ENCODE measurements at regions not wholly inside any gene's neighbourhood (a gene's known extent, or its start where the extent isn't known, plus 50 kb on each side); places are given as distances from the start of the nearest gene placed in this dataset.

DNA sequence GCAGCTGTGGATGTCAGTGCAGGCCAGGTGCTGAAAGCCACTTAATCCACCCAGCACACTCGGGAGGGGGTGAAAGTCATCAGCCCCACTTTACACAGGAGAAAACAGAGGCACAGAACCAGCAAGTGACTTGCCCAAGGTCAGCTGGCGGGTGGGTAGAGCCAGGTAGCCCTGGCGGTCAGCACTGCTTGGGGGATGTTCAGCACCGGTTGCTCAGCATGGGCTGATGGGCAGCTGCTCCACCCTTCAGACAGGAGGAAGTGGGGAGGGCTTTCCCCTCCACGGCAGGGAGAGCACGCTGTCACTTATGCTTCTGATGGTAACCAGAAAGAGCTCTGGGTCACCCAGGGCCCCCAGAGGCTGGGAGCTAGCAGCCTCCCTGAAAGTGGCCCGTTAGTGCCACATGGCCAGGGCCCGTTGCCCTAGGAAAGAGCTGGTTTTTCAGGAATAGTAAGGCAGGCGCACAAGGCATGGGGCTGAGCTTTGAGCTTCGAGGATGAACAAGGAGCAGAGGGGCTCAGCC, 417.9 kb downstream of the CTTN start:
- TF ChIP-seq, protein P1, sequence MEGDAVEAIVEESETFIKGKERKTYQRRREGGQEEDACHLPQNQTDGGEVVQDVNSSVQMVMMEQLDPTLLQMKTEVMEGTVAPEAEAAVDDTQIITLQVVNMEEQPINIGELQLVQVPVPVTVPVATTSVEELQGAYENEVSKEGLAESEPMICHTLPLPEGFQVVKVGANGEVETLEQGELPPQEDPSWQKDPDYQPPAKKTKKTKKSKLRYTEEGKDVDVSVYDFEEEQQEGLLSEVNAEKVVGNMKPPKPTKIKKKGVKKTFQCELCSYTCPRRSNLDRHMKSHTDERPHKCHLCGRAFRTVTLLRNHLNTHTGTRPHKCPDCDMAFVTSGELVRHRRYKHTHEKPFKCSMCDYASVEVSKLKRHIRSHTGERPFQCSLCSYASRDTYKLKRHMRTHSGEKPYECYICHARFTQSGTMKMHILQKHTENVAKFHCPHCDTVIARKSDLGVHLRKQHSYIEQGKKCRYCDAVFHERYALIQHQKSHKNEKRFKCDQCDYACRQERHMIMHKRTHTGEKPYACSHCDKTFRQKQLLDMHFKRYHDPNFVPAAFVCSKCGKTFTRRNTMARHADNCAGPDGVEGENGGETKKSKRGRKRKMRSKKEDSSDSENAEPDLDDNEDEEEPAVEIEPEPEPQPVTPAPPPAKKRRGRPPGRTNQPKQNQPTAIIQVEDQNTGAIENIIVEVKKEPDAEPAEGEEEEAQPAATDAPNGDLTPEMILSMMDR (IDR thresholded peaks at IDR 0.05) = no peak
- TF ChIP-seq EP300 (IDR thresholded peaks at IDR 0.05) = no peak

All from ovary (tissue), 3 donors.